Heart left ventricle (tissue), 13 donors: ENCODE measurements at regions not wholly inside any gene's neighbourhood (a gene's known extent, or its start where the extent isn't known, plus 50 kb on each side); places are given as distances from the start of the nearest gene placed in this dataset.

ENCODE experiments used
- POLR2A ChIP-seq, 2 donors: fragments of 450-650 bp; IDR thresholded peaks; one replicate each; pipeline ENCODE4 v1.6.1; 2017; ENCODE audit warnings: antibody characterized with exemption in 2 of 2, mild to moderate bottlenecking in 2 of 2, moderate library complexity in 2 of 2
- TF ChIP-seq, protein P1 (sequence below), 12 donors: fragments of 200-600 bp; sonication (generic) in 4 of 12; IDR thresholded peaks; one replicate each; pipeline versions ENCODE4 v1.5.0 to v1.8.0; 2018 to 2022; ENCODE audit warnings: antibody characterized with exemption in 12 of 12, mild to moderate bottlenecking in 5 of 12
- donor health status: ischemic (EF 13 %, LVEDD 7.1; RV severe dilation, severe dysfunction).
- donor health status: DM: no; HTN: yes; CAD: no.
- donor health status: DM: no; HTN: no; CAD: no.
- donor health status: ischemic (EF 25% LVEDD 6.9; RV normal size, moderate dysfunction).
- donor health status: ischemic (EF 25% LVEDD 5.7; RV mildly dilated, moderate dysfunction).
- donor health status: ischemic (EF 35%, LVEDD 5.7; RV mildly dilated, moderate dysfunction).
- donor health status: nonischemic (EF 11% LVEDD 7.7; RV severe dilation, severe dysfunction).
- donor health status: DM: yes; HTN: yes; CAD: no.
- donor health status: PGD.
- donor health status: ischemic (EF 29% LVEDD 5.4; RV normal size, mild dysfunction).
- donor health status: nonischemic (EF 23%, LVEDD 6.1; RV moderate dilation, normal function).

DNA sequence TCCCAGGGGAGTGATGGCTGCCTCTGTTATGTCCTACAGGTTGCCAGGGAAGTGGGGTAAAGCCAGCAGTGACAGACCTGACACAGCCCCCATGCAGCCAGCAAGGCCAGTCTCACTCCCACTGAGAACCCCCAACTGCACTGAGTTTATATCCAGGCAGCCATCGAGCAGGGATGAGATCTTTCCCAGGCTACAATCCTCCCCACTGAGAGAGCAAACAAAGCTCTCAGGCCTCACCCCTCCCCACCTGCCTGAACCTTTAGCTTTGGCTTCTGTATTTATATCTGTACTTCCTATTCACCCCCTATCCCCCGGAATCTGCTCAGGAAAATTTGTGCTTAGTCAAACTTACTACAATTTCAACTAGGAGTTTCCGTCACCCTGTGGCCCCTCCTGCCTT lies 284.1 kb downstream of the FAM170A start:
- TF ChIP-seq, protein P1, sequence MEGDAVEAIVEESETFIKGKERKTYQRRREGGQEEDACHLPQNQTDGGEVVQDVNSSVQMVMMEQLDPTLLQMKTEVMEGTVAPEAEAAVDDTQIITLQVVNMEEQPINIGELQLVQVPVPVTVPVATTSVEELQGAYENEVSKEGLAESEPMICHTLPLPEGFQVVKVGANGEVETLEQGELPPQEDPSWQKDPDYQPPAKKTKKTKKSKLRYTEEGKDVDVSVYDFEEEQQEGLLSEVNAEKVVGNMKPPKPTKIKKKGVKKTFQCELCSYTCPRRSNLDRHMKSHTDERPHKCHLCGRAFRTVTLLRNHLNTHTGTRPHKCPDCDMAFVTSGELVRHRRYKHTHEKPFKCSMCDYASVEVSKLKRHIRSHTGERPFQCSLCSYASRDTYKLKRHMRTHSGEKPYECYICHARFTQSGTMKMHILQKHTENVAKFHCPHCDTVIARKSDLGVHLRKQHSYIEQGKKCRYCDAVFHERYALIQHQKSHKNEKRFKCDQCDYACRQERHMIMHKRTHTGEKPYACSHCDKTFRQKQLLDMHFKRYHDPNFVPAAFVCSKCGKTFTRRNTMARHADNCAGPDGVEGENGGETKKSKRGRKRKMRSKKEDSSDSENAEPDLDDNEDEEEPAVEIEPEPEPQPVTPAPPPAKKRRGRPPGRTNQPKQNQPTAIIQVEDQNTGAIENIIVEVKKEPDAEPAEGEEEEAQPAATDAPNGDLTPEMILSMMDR (IDR thresholded peaks at IDR 0.05) = no peak
- no peak for TF ChIP-seq POLR2A (IDR thresholded peaks at IDR 0.05)
